HG03066 (cell line): ENCODE measurements at regions not wholly inside any gene's neighbourhood (a gene's known extent, or its start where the extent isn't known, plus 50 kb on each side); places are given as distances from the start of the nearest gene placed in this dataset.
"Not testable (repeated sequence)": the region's sequence is repeated elsewhere in the genome, so short reads cannot be mapped to it uniquely, and the experiment has no call there.

Experiments used
- ATAC-seq: cut with Tn5 transposase; IDR thresholded peaks from one replicate; pipeline ENCODE4 v1.9.1; 2021; ENCODE audit warnings: low read depth; ENCODE audit not compliant: unreplicated experiment

DNA sequence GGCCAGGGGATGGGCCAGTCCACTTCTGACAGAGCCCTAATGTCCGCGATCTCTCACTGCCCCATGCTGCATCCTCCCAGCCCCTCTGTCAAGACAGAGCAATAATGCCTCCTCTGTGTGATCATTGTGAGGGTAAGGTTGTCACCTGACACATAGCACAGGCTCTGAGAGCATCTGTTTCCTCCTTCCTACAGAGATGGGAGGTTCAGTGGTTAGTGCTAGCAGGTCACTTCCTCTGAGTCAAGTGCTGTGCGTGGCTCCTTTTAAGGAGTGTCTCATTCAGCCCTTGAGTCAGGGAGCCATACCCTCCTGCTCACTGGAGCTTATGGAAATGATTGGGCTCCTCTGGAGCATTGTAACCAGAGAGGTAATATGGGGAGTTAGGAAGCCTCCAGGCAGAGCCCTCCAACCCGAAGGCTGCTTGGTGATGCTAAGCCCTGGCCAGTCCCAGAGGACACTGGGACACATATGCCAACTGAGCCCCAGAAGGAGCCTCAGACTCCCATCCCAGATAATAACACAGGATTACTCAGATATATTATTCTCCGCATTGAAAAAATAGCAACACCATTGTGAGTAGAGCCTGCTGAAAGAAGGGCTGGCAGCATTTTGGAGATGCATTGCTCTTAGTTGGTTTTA lies 189.0 kb downstream of the GALNT1 start:
- no peak for ATAC-seq

DNA sequence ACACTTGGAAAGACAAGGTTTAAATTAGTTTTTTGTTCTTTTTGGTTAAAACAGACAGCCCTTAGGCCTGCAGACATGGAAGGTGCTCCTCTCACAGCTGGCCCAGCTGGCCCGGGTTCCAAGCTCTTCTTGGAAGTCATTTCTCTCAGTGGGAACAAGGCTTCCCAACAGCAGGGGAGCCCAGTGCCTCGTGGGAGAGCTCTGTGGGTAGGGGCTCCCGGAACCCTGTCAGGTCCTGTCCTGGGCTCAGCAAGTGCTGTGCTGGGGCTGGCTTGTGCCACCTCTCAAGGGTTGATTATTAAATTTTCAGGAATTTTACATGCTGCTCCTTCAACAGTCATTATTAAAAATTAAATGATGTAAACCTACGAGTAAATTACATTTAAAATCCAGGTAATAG lies 189.6 kb downstream of the GALNT1 start:
- no peak for ATAC-seq

DNA sequence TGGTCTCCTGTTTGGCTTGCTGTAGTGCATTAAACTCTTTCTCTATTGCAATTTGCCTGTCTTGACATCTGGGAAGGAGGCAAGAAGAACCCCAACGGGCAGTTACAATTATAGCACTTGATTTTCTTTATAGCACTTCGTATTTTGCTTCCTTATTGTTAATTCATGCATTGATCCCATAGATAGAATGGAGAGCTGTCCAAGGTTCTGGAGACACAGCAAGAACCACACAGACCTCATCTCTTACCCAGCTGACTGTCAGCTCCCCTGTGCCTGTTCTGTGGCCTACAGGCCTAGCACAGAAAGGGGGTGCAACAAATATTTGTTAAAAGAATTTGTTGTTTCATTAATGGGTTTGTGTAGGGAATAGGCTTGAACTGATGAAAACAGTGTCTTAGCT lies 194.3 kb downstream of the GALNT1 start:
- no peak for ATAC-seq

DNA sequence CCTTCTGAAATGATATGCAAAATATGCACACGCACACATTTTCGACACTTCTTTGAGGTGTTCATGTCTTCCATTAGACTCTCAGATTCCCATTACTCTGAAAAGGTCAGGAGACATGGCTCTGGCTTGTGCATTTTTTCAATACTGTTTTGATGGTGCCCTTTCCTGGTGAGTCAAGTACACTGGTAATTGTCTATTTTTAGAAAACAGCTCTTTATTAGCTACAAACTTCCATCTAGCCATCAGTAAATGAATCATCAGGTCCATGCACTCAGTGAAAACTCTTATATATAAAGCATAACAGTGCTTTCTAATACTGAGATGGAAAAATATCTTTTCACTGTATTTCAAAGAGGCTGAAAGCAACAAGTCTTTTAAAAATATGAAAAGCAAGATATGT lies 194.9 kb downstream of the GALNT1 start:
- no peak for ATAC-seq

DNA sequence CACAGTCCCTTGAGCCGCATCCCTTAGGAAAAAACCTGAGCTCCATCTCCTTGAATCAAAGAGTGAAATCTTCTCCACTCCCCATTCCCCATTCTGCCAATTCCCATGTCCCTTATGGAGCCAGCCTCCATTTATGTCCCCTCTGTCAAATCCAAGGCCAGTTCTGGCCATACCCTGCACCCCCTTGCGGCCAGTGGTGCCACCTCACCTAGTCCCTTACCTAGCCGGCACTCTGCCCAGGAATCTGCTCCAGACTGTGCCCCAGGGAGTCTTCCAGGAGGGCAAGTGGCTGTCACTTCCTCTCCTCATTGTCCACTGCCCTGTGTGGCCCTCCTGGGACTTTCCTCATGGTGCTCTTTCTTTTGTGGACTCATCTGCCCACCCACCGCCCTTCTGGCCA lies 195.4 kb upstream of the RMP24 start:
- no peak for ATAC-seq

DNA sequence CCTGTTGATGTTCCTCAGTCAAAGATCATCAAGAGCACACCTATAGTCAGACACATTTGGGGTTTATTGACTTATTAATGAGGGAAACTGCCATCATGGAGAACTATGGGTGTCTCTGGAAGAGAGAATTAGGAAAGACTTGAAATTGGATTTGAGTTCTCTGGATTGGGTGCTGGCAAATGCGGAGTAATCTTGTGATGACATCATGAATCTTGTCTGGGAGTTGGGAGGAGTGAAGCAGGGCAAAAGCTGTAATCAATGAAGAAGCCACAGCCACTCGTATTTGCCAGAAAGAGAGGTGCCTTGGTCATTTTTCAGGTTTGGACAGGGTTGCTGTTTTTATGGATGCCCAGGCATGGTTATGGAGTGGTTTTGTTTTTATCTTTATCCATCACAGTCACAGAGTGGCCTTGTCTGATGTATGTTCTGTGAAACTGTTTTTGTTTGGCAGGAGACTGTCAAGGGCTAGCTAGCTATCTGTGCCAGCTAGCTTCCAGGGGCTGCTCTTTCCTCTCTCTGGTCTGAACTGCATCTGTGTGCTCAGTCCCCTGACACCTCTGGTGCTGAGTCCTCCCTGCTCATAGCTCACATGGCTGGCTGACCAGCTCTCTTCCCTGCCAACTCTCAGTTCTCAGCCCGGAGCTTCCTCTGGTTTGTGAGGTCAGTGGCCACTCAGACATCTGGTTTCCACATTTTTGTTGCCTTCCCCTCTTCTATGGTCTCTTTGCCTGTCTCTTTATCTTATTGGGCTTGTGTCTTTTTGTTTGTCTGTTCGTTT lies 193.4 kb upstream of the RMP24 start:
- no peak for ATAC-seq

DNA sequence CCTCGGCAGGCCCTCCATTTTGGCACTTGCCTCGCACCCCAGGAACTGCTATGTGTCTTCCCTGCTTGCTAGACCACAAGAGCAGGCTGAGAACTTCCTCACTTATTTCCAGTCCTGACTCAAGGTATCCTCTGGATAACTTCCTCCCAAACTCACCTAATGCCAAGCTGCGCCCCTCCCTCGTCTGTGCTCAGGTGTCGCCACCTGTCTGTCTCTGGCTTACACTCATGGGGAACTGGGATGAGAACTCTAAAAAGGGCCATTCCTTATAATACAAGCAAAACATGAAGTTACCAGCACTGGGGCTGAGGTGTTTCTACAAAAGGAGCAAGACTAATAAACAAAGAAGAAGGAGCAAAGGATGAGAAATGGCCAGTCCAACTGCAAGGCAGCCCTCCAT lies 191.5 kb upstream of the RMP24 start:
- ATAC-seq = no peak

DNA sequence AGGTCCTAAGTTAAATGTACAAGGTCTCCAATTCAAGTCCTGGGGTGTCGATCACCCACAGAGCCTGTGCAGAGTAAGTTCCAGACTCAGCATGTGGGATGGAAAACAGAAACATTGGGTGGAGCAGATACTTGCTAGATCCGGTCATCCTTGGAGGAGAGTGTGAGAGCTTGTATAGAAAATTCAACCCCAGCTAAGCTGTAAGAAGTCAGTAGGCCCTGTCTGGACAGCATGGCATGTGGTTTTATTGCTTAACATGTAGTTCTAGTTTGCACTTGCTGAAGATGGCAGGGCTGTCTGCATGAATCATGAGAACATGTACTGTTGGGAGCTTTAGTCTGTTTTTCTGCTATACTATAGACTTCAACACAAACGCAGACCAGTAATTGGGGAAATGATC lies 189.6 kb upstream of the RMP24 start:
- no peak for ATAC-seq

DNA sequence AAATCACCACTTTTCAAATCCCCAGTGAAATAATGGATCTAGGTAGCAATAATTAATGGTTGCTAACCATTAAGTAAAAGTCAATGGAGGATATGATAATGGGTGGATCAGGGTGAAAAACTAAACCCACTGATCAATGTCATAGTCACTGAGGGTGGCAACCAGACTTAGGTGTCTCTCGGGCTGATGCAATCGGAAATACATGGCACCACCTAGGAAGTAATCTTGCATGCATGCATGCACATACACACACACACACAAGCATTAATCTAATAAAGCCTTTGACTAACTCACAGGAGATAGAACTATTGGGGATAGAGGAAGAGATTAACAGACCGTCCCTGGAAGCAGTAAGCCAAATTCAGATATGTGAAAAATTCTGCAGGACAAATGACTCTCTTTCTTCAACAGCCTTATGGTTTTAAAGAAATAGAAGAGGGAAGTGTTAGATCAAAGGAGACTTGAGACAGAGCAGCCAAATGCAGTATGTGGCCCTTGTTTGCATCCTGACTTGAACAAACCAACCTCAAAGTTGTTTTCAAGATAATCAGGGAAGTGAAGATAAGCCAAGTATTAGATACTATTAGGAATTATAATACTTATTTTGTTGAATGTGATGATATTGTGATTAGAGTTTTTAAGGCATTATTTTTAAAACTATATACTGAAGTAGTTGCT lies 186.0 kb upstream of the RMP24 start:
- ATAC-seq = no peak

DNA sequence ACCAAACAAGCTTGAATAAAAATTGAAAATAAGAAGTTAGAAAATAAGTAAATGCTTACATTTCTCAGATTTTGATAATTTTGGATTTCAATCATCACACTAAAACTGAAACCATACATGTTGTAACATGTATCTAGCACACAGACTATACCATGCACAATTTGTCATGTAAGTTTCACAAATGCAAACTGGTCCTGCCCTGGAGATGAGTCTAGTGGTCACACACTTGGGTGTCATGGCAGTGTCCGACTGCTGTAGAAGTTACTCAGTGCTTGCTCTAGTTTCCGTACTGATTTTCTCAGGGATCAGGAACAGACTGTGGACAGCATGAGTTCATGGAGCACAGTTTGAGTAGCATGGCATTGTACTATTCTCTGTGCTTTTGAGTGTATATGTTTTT lies 182.9 kb upstream of the RMP24 start:
- no peak for ATAC-seq

DNA sequence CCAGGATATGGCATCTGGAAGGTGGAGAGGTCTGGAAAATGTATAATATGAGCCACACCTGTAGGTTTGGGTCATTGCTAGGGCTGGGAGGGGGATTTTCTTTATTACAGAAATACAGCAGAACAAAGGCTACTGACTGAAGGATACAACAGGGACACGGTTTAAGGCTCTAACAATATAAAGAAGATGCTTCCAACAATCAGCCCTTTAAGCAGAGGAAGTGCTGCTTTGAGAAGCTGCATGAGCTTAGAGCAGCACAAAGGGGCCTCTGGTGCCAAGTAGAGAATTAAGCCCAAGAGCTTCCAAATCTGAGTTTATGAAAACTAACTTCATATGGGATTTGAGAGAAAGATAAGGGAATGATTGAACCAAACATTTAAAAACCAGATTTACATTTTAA lies 174.5 kb upstream of the RMP24 start:
- ATAC-seq = no peak

DNA sequence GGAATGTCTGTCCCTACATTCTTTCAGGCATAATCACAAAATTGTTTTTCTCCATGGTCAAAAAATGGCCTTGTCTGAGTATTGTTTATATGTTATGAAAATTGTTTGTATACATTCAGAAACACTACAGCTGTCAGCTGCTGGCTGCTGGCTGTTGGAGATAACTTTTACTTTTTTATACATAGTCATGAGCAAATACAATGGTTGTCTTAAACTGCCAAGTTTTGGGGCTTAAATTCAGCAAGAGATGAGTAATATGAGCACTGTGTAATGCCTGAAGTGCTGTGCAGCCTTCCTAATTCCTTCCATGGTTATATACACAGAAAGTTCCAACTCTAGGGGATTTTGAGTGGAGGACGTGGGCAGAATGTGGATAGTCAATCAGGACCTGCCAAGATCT lies 168.9 kb upstream of the RMP24 start:
- ATAC-seq = no peak

DNA sequence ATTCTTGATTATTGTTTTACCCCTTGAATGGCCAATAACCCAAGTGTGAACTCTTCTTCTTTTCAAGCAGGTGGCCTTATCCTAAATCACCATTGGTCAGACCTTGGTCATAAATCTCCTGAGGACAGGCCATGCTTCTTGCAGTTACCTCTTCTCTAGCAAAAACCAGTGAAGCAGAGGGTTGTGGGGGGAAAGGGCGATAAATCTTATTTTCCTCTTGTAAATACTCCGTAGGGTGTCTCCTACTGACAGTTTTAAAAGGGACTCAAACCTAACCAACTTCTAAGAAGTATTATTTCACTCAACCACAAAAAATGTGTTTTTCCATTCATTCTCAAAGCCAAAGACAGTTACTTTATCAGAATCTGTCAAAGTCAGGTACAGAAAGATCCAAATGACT lies 168.1 kb upstream of the RMP24 start:
- no peak for ATAC-seq

DNA sequence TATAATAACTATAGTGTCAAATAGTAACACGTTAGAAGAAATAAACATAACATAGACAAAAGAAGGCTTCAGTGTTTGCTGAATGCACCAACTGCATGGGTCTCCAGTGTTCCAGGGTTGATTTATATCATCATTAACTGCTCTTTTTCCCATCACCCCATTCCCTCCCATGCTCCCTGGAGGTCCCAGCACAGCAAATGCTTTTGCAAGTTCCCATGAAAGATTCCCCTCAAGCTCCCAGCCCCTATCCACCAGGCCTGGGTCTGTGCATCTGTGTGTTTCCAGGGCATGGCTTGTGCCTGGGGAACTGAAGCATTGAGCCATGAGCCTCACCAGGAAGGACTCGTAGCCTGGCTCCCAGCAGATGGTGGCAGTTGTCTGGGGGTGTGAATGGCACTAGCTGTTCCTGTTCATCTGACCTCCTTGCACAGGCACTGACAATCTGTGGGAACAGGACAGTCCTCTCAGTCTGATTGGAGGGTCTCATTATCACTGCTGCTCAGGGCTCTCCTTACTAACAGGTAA lies 164.6 kb upstream of the RMP24 start:
- ATAC-seq = no peak

DNA sequence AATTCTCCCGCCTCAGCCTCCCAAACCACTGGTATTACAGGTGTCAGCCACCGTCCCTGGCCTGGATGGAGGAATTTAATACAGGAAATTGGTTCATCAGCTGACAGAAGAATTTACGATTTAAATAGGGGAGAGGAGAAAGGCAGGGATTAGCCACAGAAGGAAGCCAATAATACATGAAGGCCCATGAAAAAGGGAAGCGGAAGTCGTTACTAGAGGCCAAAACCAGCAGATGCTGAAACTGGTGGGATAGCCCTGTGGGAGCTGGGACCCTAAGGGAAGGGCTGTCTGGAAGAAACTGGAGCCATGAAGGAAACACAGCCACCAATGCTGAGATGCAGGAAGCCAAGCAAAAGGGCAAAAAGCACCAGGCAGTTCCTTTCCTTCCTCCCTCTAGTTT lies 163.7 kb upstream of the RMP24 start:
- no peak for ATAC-seq

DNA sequence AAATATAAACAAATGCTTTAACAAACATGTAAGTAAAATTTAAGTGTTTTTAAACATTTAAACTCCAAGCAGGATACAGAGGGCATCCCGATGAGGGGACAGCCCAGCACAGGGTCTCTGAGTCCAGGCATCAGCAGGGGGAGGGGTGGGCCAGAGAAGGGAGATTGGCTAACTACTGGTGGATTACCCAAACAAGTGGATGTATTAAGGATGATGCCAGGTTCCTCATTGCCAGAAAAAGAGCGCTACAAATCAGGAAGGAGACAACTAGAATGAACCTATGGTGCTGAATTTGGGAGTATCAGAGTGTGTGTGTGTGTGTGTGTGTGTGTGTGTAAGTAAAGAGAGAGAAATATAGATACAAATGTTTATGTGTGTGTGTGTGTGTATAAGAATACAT lies 162.0 kb upstream of the RMP24 start:
- no peak for ATAC-seq

DNA sequence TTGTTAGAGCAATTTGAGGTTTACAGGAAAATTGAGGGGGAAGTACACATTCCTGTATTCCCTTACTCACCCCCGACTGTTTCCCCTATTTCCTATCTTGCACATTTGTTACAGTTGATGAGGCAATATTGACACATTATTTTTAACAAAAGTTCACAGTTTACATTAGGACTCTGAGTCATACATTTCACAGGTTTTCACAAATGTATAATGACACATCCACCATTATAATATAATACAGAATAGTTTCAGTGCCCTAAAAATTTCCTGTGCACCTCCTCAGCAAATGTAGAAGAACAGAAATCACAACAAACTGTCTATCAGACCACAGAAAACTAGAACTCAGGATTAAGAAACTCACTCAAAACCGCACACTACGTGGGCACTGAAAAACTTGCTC lies 160.6 kb upstream of the RMP24 start:
- no peak for ATAC-seq

DNA sequence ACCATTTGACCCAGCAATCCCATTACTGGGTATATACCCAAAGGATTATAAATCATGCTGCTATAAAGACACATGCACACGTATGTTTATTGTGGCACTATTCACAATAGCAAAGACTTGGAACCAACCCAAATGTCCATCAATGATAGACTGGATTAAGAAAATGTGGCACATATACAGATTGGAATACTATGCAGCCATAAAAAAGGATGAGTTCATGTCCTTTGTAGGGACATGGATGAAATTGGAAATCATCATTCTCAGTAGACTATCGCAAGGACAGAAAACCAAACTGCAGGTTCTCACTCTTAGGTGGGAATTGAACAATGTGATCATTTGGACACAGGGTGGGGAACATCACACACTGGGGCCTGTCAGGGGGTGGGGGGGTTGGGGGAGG lies 157.5 kb upstream of the RMP24 start:
- not testable (repeated sequence) for ATAC-seq

DNA sequence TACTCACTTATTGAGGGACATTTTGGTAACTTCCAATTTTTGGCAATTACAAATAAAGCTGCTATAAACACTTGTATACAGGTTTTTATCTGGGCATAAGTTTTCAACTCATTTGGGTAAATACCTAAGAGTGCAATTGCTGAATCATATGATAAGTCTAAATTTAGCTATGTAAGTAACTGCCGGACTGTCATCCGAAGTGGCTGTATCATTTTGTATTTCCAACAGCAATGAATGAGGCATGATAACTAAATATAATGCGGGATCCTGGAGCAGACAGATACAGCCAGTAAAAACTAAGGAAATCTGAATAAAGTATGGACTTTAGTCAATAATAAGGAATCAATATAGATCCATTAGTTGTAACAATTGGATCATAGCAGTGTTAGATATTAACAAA lies 156.5 kb upstream of the RMP24 start:
- no peak for ATAC-seq

DNA sequence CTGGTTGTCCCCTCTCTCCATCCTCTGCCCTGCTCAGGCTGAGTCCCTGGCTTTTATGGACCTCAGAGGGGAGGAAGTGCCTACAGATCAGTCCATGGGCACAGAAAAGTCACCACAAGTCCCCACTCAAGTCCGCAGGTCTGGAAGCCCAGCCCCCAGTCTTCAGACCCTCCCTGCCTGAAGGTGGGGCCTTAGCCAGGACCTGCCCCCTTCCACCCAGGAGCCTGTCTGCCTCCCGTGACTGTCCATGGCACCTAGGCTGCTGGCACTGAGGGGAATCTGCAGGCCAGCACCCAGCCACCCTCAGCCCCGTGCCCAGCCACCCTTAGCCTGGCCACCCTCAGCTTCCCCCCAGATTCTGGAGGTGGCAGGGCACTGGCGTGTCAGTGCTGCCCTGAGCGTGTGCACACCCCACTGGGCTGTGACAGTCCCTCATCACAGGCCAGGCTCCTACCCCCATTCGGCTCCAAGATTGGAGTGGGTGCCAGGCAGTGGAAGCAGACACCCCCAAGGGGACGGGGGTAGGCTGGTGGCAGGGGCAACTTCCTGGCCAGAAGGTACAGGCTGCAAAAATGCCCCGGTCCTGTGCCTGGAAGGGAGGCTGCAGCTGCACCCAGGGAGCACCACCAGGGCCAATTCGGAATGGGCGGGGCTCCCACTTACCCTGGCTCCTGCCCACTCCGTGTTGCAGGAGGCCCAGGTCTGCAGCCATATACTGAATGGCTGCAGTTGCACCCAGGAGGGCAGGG lies 154.7 kb upstream of the RMP24 start:
- no peak for ATAC-seq

DNA sequence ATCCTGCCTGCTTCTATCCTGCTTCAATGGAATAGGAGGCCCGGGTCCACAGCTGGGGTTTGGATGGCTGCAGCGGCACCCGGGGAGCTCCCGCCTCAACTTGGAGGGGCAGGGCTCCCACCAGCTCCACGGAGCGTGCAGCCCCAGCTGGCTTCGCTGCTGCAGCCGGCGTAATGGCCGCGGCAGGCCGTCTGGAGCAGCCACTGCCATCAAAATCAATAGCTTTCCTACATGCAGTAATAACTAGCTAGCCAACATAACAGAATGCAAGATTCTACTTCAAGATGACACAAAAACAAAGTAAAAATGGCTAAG lies 154.2 kb upstream of the RMP24 start:
- no peak for ATAC-seq
